Epidermal melanocyte (primary cell): ENCODE measurements at regions not wholly inside any gene's neighbourhood (a gene's known extent, or its start where the extent isn't known, plus 50 kb on each side); places are given as distances from the start of the nearest gene placed in this dataset.

Source experiments
- DNase-seq: peaks from one replicate; pipeline ENCODE4 v3.0.0; 2011; ENCODE audit warnings: low spot score; ENCODE audit not compliant: insufficient read length

- no peak for DNase-seq
These were observed 973.8 kb upstream of the SLC35B3 start for GRCh38 chr6:9409126-9409525.

GRCh38 chr6:9408402-9409117 is 973.2 kb upstream of the SLC35B3 start:
- no peak for DNase-seq

GRCh38 chr6:9405825-9406224 is 970.5 kb upstream of the SLC35B3 start:
- no peak for DNase-seq

GRCh38 chr6:9405369-9405768 is 970.0 kb upstream of the SLC35B3 start:
- no peak for DNase-seq

GRCh38 chr6:9404351-9405146 is 969.2 kb upstream of the SLC35B3 start:
- no peak for DNase-seq

GRCh38 chr6:9403736-9404135 is 968.4 kb upstream of the SLC35B3 start:
- DNase-seq, result no peak

- no peak for DNase-seq
These were observed 966.6 kb upstream of the SLC35B3 start for GRCh38 chr6:9401960-9402359.

- no peak for DNase-seq
These were observed 964.6 kb upstream of the SLC35B3 start for GRCh38 chr6:9399916-9400315.

GRCh38 chr6:9398767-9399373 is 963.5 kb upstream of the SLC35B3 start:
- no peak for DNase-seq

GRCh38 chr6:9398071-9398766 is 962.9 kb upstream of the SLC35B3 start:
- no peak for DNase-seq

GRCh38 chr6:9388596-9388995 is 953.3 kb upstream of the SLC35B3 start:
- DNase-seq, result no peak

GRCh38 chr6:9380568-9380967 is 945.2 kb upstream of the SLC35B3 start:
- no peak for DNase-seq

GRCh38 chr6:9373308-9373707 is 938.0 kb upstream of the SLC35B3 start:
- no peak for DNase-seq

GRCh38 chr6:9370480-9370879 is 935.1 kb upstream of the SLC35B3 start:
- DNase-seq, result no peak

GRCh38 chr6:9365378-9365777 is 930.0 kb upstream of the SLC35B3 start:
- DNase-seq, result no peak

- DNase-seq, result no peak
These were observed 926.4 kb upstream of the SLC35B3 start for GRCh38 chr6:9361749-9362148.

- DNase-seq, result no peak
These were observed 925.5 kb upstream of the SLC35B3 start for GRCh38 chr6:9360881-9361280.

- DNase-seq, result no peak
These were observed 912.3 kb upstream of the SLC35B3 start for GRCh38 chr6:9347608-9348007.

- no peak for DNase-seq
These were observed 911.6 kb upstream of the SLC35B3 start for GRCh38 chr6:9346923-9347322.

GRCh38 chr6:9335431-9335830 is 900.1 kb upstream of the SLC35B3 start:
- DNase-seq, result no peak

- no peak for DNase-seq
These were observed 899.6 kb upstream of the SLC35B3 start for GRCh38 chr6:9334979-9335378.

GRCh38 chr6:9332241-9332780 is 897.0 kb upstream of the SLC35B3 start:
- no peak for DNase-seq
